ENCODE measurements at regions not wholly inside any gene's neighbourhood (a gene's known extent, or its start where the extent isn't known, plus 50 kb on each side); places are given as distances from the start of the nearest gene placed in this dataset.
A peak's percentile ranks its signal among the peaks of the same experiment; 100 is the strongest.

GRCh38 chr17:77324227-77324626 lies 183.5 kb downstream of the SEC14L1 start:
- H3K27ac ChIP-seq (ENCODE audit: insufficient read depth, low read length, poor library complexity, severe bottlenecking), result no peak overlapping the region
- no peak for DNase-seq
- Mint-ChIP-seq H3K4me1 (peaks cover 10 to 66% (median 30%) of the 10 kb centered on the region in 4 donors), H3K36me3 (no peaks in the 10 kb centered on the region), H3K4me3 (peak overlapping the region in 2 of 4 donors; percentile 46 to 50), H3K27me3 (no peaks in the 10 kb centered on the region), H3K9me3 (peaks cover 0 to 1% (median 0%) of the 10 kb centered on the region in 7 donors), H3K27ac (peak overlapping the region in 2 of 3 donors; percentile 7 to 91)
- H3K27me3 ChIP-seq (ENCODE audit: control insufficient read depth, insufficient read depth, low read length), result no peaks in the 10 kb centered on the region
- no peaks in the 10 kb centered on the region for H3K9me3 ChIP-seq (ENCODE audit: control insufficient read depth in 2 of 2, low read length in 2 of 2)
- ATAC-seq (ENCODE audit: low read depth in 2 of 2), result no peak
- H3K4me1 ChIP-seq (ENCODE audit: control insufficient read depth, insufficient read depth, low read length, poor library complexity, severe bottlenecking), result peaks cover 43% of the 10 kb centered on the region
- H3K36me3 ChIP-seq (ENCODE audit: control insufficient read depth, insufficient read depth, low read length), result no peaks in the 10 kb centered on the region
- H3K4me3 ChIP-seq (ENCODE audit: low read depth, low read length), result no peak overlapping the region

DNA sequence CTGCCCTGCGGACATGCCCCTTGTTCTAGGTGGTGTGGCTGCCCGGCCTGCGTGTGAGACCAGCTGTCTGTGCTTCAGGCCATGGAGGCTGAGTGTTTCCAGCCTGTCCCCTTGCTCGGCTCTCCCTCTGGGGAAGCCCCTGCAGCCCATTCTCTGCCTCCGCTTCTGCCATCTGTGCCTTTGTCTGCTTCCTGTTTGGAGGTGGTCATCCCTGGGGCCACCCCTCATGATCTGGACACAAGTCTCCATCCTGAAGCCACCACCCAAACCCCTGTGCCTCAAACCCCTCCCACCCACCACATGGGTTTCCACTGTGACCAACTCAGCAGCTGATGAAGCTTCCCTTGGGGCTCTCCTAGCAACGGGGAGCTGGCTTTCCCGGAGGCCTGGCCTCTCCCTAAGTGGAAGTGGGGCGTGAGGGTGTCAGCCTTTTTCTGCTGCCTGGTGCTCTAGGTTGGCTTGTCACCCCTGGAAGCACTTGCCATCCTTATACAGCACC lies 184.9 kb downstream of the SEC14L1 start:
- Mint-ChIP-seq H3K4me1 (peaks cover 10 to 55% (median 28%) of the 10 kb centered on the region in 4 donors), H3K27ac (peak overlapping the region in 2 of 3 donors; percentile 82 to 91), H3K4me3 (peak overlapping the region in 1 of 4 donors; percentile 28), H3K9me3 (peaks cover 0 to 1% (median 0%) of the 10 kb centered on the region in 7 donors), H3K36me3 (no peaks in the 10 kb centered on the region), H3K27me3 (no peaks in the 10 kb centered on the region)
- no peaks in the 10 kb centered on the region for H3K9me3 ChIP-seq (ENCODE audit: control insufficient read depth in 2 of 2, low read length in 2 of 2)
- H3K36me3 ChIP-seq (ENCODE audit: control insufficient read depth, insufficient read depth, low read length), result no peaks in the 10 kb centered on the region
- H3K4me1 ChIP-seq (ENCODE audit: control insufficient read depth, insufficient read depth, low read length, poor library complexity, severe bottlenecking), result peaks cover 33% of the 10 kb centered on the region
- H3K4me3 ChIP-seq (ENCODE audit: low read depth, low read length), result no peak overlapping the region
- peak in 1 of 2 donors; percentile 18 for ATAC-seq (ENCODE audit: low read depth in 2 of 2)
- DNase-seq, result no peak
- peak overlapping the region; percentile 58 for H3K27ac ChIP-seq (ENCODE audit: insufficient read depth, low read length, poor library complexity, severe bottlenecking)
- no peaks in the 10 kb centered on the region for H3K27me3 ChIP-seq (ENCODE audit: control insufficient read depth, insufficient read depth, low read length)

DNA sequence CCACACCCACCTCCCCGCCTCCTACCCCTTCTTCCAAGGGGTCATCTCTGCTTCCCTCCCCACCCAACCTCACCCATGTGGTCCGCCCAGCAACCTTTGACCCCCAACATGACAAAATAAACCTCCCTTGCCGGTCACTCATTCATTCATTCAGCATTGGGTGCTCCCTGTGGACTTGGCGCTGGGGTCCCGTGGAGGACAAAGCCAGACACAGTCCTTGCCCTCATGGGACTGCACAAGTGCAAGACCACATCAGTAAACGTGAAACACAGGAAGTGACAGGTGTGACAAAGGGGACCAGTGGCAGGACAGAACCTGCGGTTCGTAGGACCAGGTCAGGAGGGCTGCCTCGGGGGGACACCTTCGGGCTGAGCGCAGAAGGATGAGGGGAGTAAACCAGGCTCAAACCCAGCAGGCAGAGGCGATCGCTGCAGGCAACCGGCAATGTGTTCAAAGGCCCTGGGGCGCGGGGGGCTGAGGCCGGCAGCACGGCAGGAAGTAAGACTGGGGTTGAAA lies 185.4 kb downstream of the SEC14L1 start:
- H3K9me3 ChIP-seq (ENCODE audit: control insufficient read depth in 2 of 2, low read length in 2 of 2), result no peaks in the 10 kb centered on the region
- no peaks in the 10 kb centered on the region for H3K27me3 ChIP-seq (ENCODE audit: control insufficient read depth, insufficient read depth, low read length)
- Mint-ChIP-seq H3K27ac (peak overlapping the region; percentile 80 to 90 (median 81)), H3K27me3 (peaks cover 1% of the 10 kb centered on the region), H3K36me3 (no peaks in the 10 kb centered on the region), H3K4me1 (peaks cover 10 to 57% (median 29%) of the 10 kb centered on the region in 4 donors), H3K4me3 (peak overlapping the region in 2 of 4 donors; percentile 32 to 66), H3K9me3 (peaks cover 0 to 1% (median 0%) of the 10 kb centered on the region in 7 donors)
- H3K36me3 ChIP-seq (ENCODE audit: control insufficient read depth, insufficient read depth, low read length), result no peaks in the 10 kb centered on the region
- no peak overlapping the region for H3K27ac ChIP-seq (ENCODE audit: insufficient read depth, low read length, poor library complexity, severe bottlenecking)
- no peak overlapping the region for H3K4me3 ChIP-seq (ENCODE audit: low read depth, low read length)
- H3K4me1 ChIP-seq (ENCODE audit: control insufficient read depth, insufficient read depth, low read length, poor library complexity, severe bottlenecking), result peaks cover 35% of the 10 kb centered on the region
- peak in 1 of 3 donors; percentile 48 for DNase-seq
- ATAC-seq (ENCODE audit: low read depth in 2 of 2), result no peak

DNA sequence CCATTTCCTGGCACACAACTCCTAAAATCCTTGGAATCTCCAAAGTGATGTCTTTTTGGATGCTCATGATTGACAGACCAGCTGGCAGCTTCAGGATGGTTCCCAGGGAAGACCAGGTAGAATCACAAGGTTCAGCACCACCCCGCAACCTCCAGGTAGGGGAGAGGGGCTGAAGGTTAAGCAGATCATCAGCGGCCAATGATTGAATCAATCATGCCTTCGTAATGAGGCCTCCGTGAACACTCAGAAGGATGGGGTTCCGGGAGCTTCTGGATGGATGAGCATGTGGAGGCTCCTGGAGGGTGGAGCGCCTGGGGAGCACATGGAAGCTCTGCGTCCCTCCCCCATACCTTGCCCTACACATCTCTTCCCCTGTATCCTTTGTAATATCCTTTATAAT lies 185.9 kb downstream of the SEC14L1 start:
- H3K27me3 Mint-ChIP-seq, result peaks cover 5% of the 10 kb centered on the region
- H3K36me3 ChIP-seq (ENCODE audit: control insufficient read depth, insufficient read depth, low read length), result no peaks in the 10 kb centered on the region
- H3K9me3 ChIP-seq (ENCODE audit: control insufficient read depth in 2 of 2, low read length in 2 of 2), result no peaks in the 10 kb centered on the region
- H3K27ac Mint-ChIP-seq, result peak overlapping the region in 2 of 3 donors; percentile 80 to 81
- DNase-seq (no peak), ATAC-seq (ENCODE audit: low read depth in 2 of 2) (no peak)
- no peak overlapping the region for H3K27ac ChIP-seq (ENCODE audit: insufficient read depth, low read length, poor library complexity, severe bottlenecking)
- H3K4me3 Mint-ChIP-seq, result peak overlapping the region in 2 of 4 donors; percentile 32 to 66
- H3K9me3 Mint-ChIP-seq, result no peaks in the 10 kb centered on the region
- H3K36me3 Mint-ChIP-seq, result no peaks in the 10 kb centered on the region
- H3K4me1 Mint-ChIP-seq, result peaks cover 10 to 62% (median 34%) of the 10 kb centered on the region in 4 donors
- no peak overlapping the region for H3K4me3 ChIP-seq (ENCODE audit: low read depth, low read length)
- H3K27me3 ChIP-seq (ENCODE audit: control insufficient read depth, insufficient read depth, low read length), result no peaks in the 10 kb centered on the region
- peaks cover 40% of the 10 kb centered on the region for H3K4me1 ChIP-seq (ENCODE audit: control insufficient read depth, insufficient read depth, low read length, poor library complexity, severe bottlenecking)

GRCh38 chr17:77327181-77327565 lies 186.4 kb downstream of the SEC14L1 start:
- no peaks in the 10 kb centered on the region for H3K27me3 ChIP-seq (ENCODE audit: control insufficient read depth, insufficient read depth, low read length)
- ATAC-seq (ENCODE audit: low read depth in 2 of 2) (no peak), DNase-seq (no peak)
- H3K27ac ChIP-seq (ENCODE audit: insufficient read depth, low read length, poor library complexity, severe bottlenecking), result no peak overlapping the region
- no peaks in the 10 kb centered on the region for H3K9me3 ChIP-seq (ENCODE audit: control insufficient read depth in 2 of 2, low read length in 2 of 2)
- no peak overlapping the region for H3K4me3 ChIP-seq (ENCODE audit: low read depth, low read length)
- no peaks in the 10 kb centered on the region for H3K36me3 Mint-ChIP-seq
- H3K4me1 ChIP-seq (ENCODE audit: control insufficient read depth, insufficient read depth, low read length, poor library complexity, severe bottlenecking), result peaks cover 45% of the 10 kb centered on the region
- H3K4me3 Mint-ChIP-seq, result peak overlapping the region in 1 of 4 donors; percentile 13
- no peak overlapping the region for H3K27ac Mint-ChIP-seq
- H3K4me1 Mint-ChIP-seq, result peaks cover 11 to 67% (median 39%) of the 10 kb centered on the region in 4 donors
- peaks cover 5% of the 10 kb centered on the region for H3K27me3 Mint-ChIP-seq
- no peaks in the 10 kb centered on the region for H3K9me3 Mint-ChIP-seq
- no peaks in the 10 kb centered on the region for H3K36me3 ChIP-seq (ENCODE audit: control insufficient read depth, insufficient read depth, low read length)

DNA sequence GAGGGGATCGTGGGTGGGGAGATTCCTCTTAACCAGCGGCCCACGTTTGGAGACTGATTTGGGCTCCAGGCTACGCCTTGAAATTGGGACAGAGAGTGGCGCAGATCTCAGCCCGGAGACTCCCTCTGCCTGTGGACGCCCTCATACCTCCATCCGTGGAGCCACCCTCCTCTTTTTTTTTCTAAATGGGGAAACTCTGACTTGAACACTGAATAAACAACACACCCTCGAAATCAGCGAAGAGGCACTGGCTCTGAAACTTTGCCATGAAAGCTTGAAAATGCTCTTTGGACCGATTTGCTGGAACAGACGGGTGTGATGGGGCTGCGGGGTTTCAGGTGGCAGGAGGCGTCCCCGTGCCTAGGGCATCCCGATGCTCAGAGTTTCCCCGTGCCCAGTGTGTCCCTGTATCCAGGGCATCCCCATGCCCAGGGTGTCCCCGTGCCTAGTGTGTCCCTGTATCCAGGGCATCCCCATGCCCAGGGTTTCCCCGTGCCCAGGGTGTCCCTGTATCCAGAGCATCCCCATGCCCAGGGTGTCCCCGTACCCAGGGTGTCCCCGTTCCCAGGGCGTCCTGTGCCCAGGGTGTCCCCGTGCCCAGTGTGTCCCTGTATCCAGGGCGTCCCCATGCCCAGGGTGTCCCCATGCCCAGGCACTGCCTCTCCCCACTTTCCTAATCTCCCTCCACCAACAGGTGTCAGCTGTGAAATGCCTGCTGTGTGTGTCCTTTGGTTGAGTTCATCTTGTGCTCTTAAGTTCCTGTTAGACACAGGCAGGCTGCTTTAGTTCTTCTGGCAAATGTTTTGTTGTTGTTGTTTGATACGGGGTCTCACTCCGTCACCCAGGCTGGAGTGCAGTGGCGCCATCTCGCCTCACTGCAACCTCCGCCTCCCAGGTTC lies 187.0 kb downstream of the SEC14L1 start:
- Histone ChIP-seq H3K36me3 (ENCODE audit: control insufficient read depth, insufficient read depth, low read length) (no peaks in the 10 kb centered on the region), H3K27me3 (ENCODE audit: control insufficient read depth, insufficient read depth, low read length) (no peaks in the 10 kb centered on the region), H3K9me3 (ENCODE audit: control insufficient read depth in 2 of 2, low read length in 2 of 2) (no peaks in the 10 kb centered on the region), H3K4me1 (ENCODE audit: control insufficient read depth, insufficient read depth, low read length, poor library complexity, severe bottlenecking) (peaks cover 52% of the 10 kb centered on the region), H3K4me3 (ENCODE audit: low read depth, low read length) (no peak overlapping the region), H3K27ac (ENCODE audit: insufficient read depth, low read length, poor library complexity, severe bottlenecking) (no peak overlapping the region)
- ATAC-seq (ENCODE audit: low read depth in 2 of 2) (no peak), DNase-seq (no peak)
- Mint-ChIP-seq H3K4me3 (peak overlapping the region in 1 of 4 donors; percentile 13), H3K27ac (no peak overlapping the region), H3K27me3 (peaks cover 5% of the 10 kb centered on the region), H3K36me3 (no peaks in the 10 kb centered on the region), H3K9me3 (no peaks in the 10 kb centered on the region), H3K4me1 (peaks cover 18 to 73% (median 45%) of the 10 kb centered on the region in 4 donors)

DNA sequence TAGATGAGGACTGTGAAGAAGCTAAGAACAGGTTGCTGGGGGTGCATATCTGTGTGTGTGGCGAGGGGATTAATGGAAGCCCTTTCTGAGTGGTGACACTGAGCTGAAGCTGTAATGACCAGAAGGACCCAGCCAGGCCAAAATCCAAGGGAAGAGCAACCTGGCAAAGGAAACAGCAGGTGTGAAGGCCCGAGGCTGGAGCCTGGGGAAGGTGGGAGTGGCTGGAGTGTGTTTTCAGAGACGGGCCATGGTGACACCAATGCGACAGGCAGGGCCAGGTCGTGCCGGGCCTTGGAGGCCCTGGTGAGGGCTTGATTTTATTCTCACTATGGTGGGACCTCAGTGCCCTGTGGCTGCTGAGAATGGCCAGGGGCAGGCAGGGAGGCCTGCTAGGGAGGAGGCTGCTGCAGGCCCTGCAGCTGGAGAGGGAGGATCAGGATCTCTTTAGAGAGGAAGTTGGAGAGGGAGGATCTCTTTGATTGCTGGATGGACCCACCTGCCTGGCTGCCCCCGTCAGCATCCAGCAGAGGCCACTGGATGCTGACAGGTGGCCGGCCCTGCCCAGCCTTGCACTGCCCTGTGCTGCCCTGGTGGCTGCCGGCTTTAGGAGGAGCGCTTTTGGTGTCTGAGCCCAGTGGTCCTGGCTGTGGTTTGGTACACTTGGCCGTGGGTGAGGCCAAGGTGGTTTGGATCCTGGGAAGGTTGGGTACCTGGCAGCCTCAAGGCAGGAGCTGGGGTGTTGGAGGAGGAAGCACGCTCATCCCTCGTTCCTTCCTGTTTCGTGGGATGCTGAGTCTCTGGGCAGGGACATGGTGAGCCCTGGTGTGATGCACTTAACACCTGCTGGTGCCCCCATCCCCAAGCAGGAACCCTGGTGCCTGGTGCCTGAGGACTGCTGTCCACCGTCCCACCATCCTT lies 188.3 kb downstream of the SEC14L1 start:
- H3K9me3 Mint-ChIP-seq, result no peaks in the 10 kb centered on the region
- Histone ChIP-seq H3K4me3 (ENCODE audit: low read depth, low read length) (no peak overlapping the region), H3K27ac (ENCODE audit: insufficient read depth, low read length, poor library complexity, severe bottlenecking) (no peak overlapping the region), H3K4me1 (ENCODE audit: control insufficient read depth, insufficient read depth, low read length, poor library complexity, severe bottlenecking) (peaks cover 51% of the 10 kb centered on the region), H3K36me3 (ENCODE audit: control insufficient read depth, insufficient read depth, low read length) (no peaks in the 10 kb centered on the region), H3K9me3 (ENCODE audit: control insufficient read depth in 2 of 2, low read length in 2 of 2) (no peaks in the 10 kb centered on the region), H3K27me3 (ENCODE audit: control insufficient read depth, insufficient read depth, low read length) (no peaks in the 10 kb centered on the region)
- ATAC-seq (ENCODE audit: low read depth in 2 of 2) (no peak), DNase-seq (no peak)
- H3K4me1 Mint-ChIP-seq, result peaks cover 25 to 76% (median 47%) of the 10 kb centered on the region in 4 donors
- peak overlapping the region in 2 of 3 donors; percentile 33 to 55 for H3K27ac Mint-ChIP-seq
- H3K36me3 Mint-ChIP-seq, result no peaks in the 10 kb centered on the region
- no peak overlapping the region for H3K4me3 Mint-ChIP-seq
- H3K27me3 Mint-ChIP-seq, result peaks cover 5% of the 10 kb centered on the region
